OCI-LY3 (cell line): ENCODE measurements at regions not wholly inside any gene's neighbourhood (a gene's known extent, or its start where the extent isn't known, plus 50 kb on each side); places are given as distances from the start of the nearest gene placed in this dataset.

Experiments used
- EZH2phosphoT487 ChIP-seq: fragments of 200-600 bp; shearing (Covaris generic); IDR thresholded peaks from 2 replicates; pipeline ENCODE4 v1.6.1; 2018; ENCODE audit warnings: antibody characterized with exemption, mixed run types, low read depth
- TF ChIP-seq, protein P1 (sequence below): fragments of 200-600, 300-600 bp; sonication (generic); IDR thresholded peaks from 2 replicates; pipeline ENCODE4 v1.5.1; 2014; ENCODE audit warnings: antibody characterized with exemption, low read length, low read depth

GRCh38 chr4:18103876-18104605 is 82.5 kb upstream of the LCORL start:
- TF ChIP-seq, protein P1, sequence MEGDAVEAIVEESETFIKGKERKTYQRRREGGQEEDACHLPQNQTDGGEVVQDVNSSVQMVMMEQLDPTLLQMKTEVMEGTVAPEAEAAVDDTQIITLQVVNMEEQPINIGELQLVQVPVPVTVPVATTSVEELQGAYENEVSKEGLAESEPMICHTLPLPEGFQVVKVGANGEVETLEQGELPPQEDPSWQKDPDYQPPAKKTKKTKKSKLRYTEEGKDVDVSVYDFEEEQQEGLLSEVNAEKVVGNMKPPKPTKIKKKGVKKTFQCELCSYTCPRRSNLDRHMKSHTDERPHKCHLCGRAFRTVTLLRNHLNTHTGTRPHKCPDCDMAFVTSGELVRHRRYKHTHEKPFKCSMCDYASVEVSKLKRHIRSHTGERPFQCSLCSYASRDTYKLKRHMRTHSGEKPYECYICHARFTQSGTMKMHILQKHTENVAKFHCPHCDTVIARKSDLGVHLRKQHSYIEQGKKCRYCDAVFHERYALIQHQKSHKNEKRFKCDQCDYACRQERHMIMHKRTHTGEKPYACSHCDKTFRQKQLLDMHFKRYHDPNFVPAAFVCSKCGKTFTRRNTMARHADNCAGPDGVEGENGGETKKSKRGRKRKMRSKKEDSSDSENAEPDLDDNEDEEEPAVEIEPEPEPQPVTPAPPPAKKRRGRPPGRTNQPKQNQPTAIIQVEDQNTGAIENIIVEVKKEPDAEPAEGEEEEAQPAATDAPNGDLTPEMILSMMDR, result no peak
- no peak for TF ChIP-seq EZH2phosphoT487
